Activated naive CD4-positive, alpha-beta T cell (primary cell): ENCODE measurements at regions not wholly inside any gene's neighbourhood (a gene's known extent, or its start where the extent isn't known, plus 50 kb on each side); places are given as distances from the start of the nearest gene placed in this dataset.

Source experiments
- DNase-seq, 4 experiments: peaks; one replicate each; lab custom pipeline; 2025; lab: John Stamatoyannopoulos, UW

DNA sequence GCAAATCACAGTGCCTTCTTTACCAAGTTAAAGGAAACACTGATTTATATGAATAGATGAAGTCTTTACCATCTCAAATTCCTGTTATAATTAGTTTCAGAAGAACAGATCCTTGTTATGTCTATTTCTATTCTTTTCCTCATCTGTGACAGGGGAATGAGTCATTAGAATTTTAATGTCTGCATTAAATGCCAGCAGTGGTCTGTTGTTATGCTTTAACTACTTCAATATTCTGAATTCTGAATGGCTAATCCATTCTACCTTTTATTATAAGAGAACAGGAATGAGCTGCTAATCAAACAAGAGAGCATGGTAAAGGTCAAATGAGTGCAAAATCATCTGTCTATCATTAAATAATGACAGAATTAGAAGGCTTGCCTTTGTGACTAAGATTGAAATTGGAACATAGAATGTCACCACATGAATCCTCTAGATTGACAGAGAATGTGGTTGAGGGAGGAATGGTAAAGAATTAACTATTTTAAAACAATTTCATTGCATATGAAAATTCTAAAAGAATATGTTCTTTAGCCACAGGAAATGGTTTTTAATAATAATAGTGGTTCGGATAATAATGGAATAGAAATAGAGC, 935.5 kb downstream of the ADGRL3 start:
- no peak for DNase-seq

DNA sequence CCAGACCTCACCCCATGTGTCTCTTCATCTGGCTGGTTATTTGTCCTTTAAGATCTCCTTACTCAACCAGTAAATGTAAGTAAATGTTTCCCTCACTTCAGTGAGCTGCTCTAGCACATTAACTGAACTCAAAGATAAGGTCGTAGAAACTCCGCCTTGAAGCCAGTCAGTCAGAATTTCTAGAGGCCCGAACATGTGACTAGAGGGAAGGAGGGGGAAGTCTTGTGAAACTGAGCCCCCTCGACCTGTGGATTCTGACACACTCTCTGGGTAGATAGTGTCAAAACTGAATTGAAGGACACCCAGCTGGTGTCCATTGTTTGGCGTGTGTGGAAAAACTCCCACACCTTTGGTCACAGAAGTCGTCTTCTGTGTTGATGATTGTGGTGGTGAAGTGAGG, 933.9 kb downstream of the ADGRL3 start:
- DNase-seq, result no peak

DNA sequence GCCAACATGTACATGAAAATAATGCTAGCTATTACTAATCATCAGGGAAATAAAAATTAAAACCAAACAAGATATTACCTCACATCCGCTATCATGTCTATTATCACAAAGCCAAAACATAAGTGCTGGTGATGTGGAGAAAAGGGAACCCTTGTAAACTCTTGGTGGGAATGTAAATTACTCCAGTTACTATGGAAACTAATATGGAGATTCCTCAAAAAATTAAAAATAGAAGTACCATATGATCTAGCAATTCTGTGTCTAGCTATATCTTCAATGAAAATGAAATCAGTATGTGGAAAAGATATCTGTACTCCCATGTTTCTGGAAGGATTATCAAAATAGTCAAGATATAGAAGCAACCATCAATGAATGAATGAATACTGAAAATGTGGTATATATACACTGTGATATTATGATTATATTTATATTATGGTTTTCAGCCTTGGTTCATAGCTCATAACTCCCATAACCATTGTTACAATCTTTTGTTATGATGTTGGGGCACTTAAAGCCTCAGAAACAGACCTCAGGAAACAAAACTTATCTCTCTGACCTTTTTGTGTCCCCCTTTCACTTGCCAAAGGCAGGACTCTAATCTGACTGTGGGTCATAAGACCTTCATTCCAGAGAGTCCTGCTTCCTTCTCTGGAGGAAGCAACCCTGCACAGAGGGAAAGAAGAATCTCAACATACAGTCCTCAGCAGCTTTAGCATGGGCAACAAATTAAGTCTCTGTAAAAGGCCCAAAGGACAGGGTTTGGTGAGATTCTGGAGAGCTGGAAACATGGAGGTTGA, 933.2 kb downstream of the ADGRL3 start:
- no peak for DNase-seq

DNA sequence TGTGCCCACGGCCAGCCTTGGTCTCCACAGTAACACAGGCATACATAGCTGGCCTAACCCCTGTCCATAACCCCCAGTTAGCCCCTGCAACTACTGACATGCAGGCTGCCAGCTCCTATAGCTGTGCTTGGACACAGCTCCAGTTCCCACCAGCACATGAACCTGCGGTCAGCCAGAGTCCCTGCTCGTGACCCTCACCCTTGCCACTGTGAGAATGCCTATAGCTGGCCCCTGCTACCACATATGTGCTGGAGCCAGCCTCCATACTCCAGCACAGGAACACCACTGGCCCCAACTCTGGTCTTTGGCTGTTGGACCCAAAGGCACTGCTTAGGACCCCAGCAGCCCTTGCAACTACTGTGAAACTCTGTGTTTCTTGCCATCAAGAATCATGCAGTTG, 930.9 kb downstream of the ADGRL3 start:
- no peak for DNase-seq

- no peak for DNase-seq
Observed at GRCh38 chr4:62130637-62131036, 930.5 kb downstream of the ADGRL3 start.

DNA sequence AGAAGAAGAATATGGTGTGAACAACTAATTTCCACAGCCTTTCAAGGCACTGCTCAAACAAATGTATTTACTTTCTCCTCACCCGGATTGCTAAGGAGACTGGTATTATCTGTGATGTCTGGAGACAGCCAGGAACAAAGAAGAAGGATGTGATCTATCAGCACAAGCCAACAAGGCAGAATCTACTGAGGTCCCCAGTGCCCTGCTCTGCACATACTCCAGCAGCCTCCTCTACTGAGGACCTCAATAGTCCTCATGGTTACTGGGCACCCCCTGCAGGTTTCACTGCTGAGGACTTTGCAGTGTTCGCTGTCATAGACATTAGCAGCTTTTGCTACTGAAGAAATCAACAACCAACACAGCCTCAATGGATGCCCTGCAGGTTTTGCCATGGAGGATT, 930.1 kb downstream of the ADGRL3 start:
- no peak for DNase-seq
